NT2/D1 (cell line): ENCODE measurements at regions not wholly inside any gene's neighbourhood (a gene's known extent, or its start where the extent isn't known, plus 50 kb on each side); places are given as distances from the start of the nearest gene placed in this dataset.

Source experiments
- SUZ12 ChIP-seq: IDR thresholded peaks from 2 replicates; pipeline ENCODE4 v1.6.1; 2011; ENCODE audit not compliant: insufficient read length, insufficient read depth; ENCODE audit errors: extremely low read depth
- YY1 ChIP-seq: IDR thresholded peaks from 2 replicates; pipeline ENCODE4 v1.6.1; 2011; ENCODE audit not compliant: insufficient read length, insufficient read depth
- ZNF274 ChIP-seq: IDR thresholded peaks from 2 replicates; pipeline ENCODE4 v1.6.1; 2011; ENCODE audit warnings: mild to moderate bottlenecking, low read depth, low read length

DNA sequence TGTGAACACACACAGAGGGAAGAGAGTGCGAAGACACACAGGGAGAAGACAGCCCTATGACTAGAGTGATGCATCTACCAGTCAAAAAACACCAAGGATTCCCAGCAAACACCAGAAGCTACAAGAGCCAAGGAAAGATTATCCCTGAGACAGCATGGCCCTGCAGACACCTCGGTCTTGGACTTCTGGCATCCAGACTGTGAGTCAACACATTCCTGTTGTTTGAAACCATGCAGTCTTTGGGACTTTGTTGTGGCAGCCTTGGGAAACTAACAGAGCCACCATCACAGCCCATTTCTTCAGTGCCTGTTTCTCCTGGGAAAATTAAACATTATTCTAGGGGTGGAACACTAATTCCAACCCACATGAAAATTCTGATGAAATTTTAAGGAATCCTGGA, 220.6 kb downstream of the GXYLT1 start:
- no peak for TF ChIP-seq YY1
- TF ChIP-seq SUZ12 = no peak
- no peak for TF ChIP-seq ZNF274
